Parathyroid adenoma (tissue), 2 donors: ENCODE measurements at regions not wholly inside any gene's neighbourhood (a gene's known extent, or its start where the extent isn't known, plus 50 kb on each side); places are given as distances from the start of the nearest gene placed in this dataset.

Experiments
- H2AFZ ChIP-seq: fragments of 300-600 bp; sonication (generic); one replicate; pipeline ENCODE4 v1.7.0; 2017; ENCODE audit warnings: antibody characterized with exemption, mild to moderate bottlenecking
- H3K27ac ChIP-seq: fragments of 300-600 bp; sonication (generic); one replicate; pipeline ENCODE4 v1.7.0; 2017
- H3K27me3 ChIP-seq: fragments of 300-600 bp; sonication (generic); one replicate; pipeline ENCODE4 v1.7.0; 2017; ENCODE audit warnings: low read length; ENCODE audit not compliant: control insufficient read depth, insufficient read depth
- H3K36me3 ChIP-seq: fragments of 300-600 bp; sonication (generic); one replicate; pipeline ENCODE4 v1.7.0; 2017; ENCODE audit warnings: low read length; ENCODE audit not compliant: control insufficient read depth, insufficient read depth
- H3K4me1 ChIP-seq: fragments of 300-600 bp; sonication (generic); one replicate; pipeline ENCODE4 v1.7.0; 2017; ENCODE audit warnings: control low read depth
- H3K4me2 ChIP-seq: fragments of 300-600 bp; sonication (generic); one replicate; pipeline ENCODE4 v1.7.0; 2017; ENCODE audit warnings: low read length
- H3K4me3 ChIP-seq: fragments of 300-600 bp; sonication (generic); one replicate; pipeline ENCODE4 v1.7.0; 2017; ENCODE audit warnings: low read depth, low read length
- H3K79me2 ChIP-seq: fragments of 300-600 bp; sonication (generic); one replicate; pipeline ENCODE4 v1.7.0; 2017; ENCODE audit warnings: control low read depth
- H3K9ac ChIP-seq: fragments of 300-600 bp; sonication (generic); one replicate; pipeline ENCODE4 v1.7.0; 2017; ENCODE audit warnings: mild to moderate bottlenecking
- H3K9me3 ChIP-seq: fragments of 300-600 bp; sonication (generic); one replicate; pipeline ENCODE4 v1.7.0; 2017; ENCODE audit warnings: low read length; ENCODE audit not compliant: control insufficient read depth
- TF ChIP-seq, protein P1 (sequence below): fragments of 300-600 bp; sonication (generic); IDR thresholded peaks from one replicate; pipeline ENCODE4 v1.7.0; 2017; ENCODE audit warnings: antibody characterized with exemption, mild to moderate bottlenecking
- donor health status: primary hyperparathyroidism.

DNA sequence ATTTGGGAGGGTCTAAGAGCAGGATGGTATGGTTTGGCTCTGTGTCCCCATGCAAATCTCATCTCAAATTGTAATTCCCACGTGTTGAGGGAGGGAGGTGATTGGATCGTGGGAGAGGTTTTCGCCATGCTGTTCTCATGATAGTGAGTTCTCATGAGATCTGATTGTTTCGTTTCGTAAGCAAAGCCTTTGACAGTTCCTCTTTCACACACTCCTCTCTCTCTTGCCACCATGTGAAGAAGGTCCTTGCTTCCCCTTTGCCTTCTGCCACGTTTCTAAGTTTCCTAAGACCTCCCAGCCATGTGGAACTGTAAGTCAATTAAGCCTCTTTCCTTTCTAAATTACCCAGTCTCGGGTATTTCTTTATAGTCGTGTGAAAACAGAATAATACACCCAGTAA lies 553.7 kb downstream of the TAFA4 start:
- H2AFZ ChIP-seq = no peak overlapping the region
- H3K9me3 ChIP-seq = no peaks in the 10 kb centered on the region
- no peak overlapping the region for H3K27ac ChIP-seq
- TF ChIP-seq, protein P1, sequence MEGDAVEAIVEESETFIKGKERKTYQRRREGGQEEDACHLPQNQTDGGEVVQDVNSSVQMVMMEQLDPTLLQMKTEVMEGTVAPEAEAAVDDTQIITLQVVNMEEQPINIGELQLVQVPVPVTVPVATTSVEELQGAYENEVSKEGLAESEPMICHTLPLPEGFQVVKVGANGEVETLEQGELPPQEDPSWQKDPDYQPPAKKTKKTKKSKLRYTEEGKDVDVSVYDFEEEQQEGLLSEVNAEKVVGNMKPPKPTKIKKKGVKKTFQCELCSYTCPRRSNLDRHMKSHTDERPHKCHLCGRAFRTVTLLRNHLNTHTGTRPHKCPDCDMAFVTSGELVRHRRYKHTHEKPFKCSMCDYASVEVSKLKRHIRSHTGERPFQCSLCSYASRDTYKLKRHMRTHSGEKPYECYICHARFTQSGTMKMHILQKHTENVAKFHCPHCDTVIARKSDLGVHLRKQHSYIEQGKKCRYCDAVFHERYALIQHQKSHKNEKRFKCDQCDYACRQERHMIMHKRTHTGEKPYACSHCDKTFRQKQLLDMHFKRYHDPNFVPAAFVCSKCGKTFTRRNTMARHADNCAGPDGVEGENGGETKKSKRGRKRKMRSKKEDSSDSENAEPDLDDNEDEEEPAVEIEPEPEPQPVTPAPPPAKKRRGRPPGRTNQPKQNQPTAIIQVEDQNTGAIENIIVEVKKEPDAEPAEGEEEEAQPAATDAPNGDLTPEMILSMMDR = no peak
- H3K4me2 ChIP-seq = no peak overlapping the region
- no peaks in the 10 kb centered on the region for H3K27me3 ChIP-seq
- H3K9ac ChIP-seq = no peak overlapping the region
- H3K4me3 ChIP-seq = no peak overlapping the region
- H3K4me1 ChIP-seq = no peaks in the 10 kb centered on the region
- H3K79me2 ChIP-seq = no peaks in the 10 kb centered on the region
- H3K36me3 ChIP-seq = no peaks in the 10 kb centered on the region

DNA sequence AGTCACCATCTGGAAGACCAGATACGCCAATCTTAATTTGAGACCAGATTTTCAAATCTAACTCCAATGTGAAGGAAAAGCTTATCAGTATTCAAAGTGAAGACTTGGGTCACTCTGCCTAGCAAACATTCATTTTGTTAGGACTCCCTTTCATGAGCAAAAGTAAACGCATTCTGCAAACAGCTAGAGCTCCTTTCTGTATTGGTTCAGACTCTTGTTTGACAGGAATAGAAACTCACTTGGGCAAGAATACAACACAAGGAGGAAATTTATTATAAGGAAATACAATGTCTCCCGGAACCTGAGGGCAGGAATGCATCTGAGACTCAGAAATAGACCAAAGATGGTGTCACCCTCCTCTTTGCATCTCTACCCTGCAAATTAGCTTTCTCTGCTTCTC lies 558.6 kb downstream of the TAFA4 start:
- H3K27ac ChIP-seq = no peak overlapping the region
- H3K9ac ChIP-seq = no peak overlapping the region
- no peaks in the 10 kb centered on the region for H3K27me3 ChIP-seq
- TF ChIP-seq, protein P1 = no peak
- no peaks in the 10 kb centered on the region for H3K4me1 ChIP-seq
- no peaks in the 10 kb centered on the region for H3K79me2 ChIP-seq
- no peak overlapping the region for H3K4me2 ChIP-seq
- H2AFZ ChIP-seq = no peak overlapping the region
- no peak overlapping the region for H3K4me3 ChIP-seq
- H3K36me3 ChIP-seq = no peaks in the 10 kb centered on the region
- no peaks in the 10 kb centered on the region for H3K9me3 ChIP-seq

- H3K36me3 ChIP-seq = no peaks in the 10 kb centered on the region
- no peak overlapping the region for H2AFZ ChIP-seq
- TF ChIP-seq, protein P1 = no peak
- H3K4me2 ChIP-seq = no peak overlapping the region
- no peaks in the 10 kb centered on the region for H3K79me2 ChIP-seq
- H3K9ac ChIP-seq = no peak overlapping the region
- no peaks in the 10 kb centered on the region for H3K4me1 ChIP-seq
- H3K27ac ChIP-seq = no peak overlapping the region
- no peak overlapping the region for H3K4me3 ChIP-seq
- H3K27me3 ChIP-seq = no peaks in the 10 kb centered on the region
- no peaks in the 10 kb centered on the region for H3K9me3 ChIP-seq
Observed at GRCh38 chr3:68363796-68364195, 568.6 kb downstream of the TAFA4 start.

DNA sequence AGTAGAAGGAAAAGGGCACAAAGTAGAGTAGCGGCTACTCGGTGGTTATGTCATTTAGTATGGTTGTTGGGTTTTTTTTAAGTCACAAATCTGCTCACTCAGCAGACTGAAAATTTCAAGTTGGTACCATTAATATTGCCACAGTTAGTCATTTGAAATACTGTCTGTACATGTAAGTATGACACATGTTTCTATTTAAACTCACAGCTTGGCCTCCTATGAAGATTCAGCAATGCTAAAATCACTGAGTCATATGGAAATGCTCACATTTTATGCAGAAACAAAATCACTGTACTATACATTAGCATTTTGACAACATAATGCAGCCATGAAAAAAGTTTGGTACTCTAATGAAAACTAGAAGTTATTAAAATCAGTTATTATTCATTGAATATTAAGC lies 571.9 kb downstream of the TAFA4 start:
- no peak overlapping the region for H3K4me3 ChIP-seq
- no peaks in the 10 kb centered on the region for H3K36me3 ChIP-seq
- H3K9ac ChIP-seq = no peak overlapping the region
- H3K27ac ChIP-seq = no peak overlapping the region
- TF ChIP-seq, protein P1 = no peak
- no peaks in the 10 kb centered on the region for H3K9me3 ChIP-seq
- no peaks in the 10 kb centered on the region for H3K4me1 ChIP-seq
- H3K4me2 ChIP-seq = no peak overlapping the region
- no peaks in the 10 kb centered on the region for H3K79me2 ChIP-seq
- no peak overlapping the region for H2AFZ ChIP-seq
- no peaks in the 10 kb centered on the region for H3K27me3 ChIP-seq

DNA sequence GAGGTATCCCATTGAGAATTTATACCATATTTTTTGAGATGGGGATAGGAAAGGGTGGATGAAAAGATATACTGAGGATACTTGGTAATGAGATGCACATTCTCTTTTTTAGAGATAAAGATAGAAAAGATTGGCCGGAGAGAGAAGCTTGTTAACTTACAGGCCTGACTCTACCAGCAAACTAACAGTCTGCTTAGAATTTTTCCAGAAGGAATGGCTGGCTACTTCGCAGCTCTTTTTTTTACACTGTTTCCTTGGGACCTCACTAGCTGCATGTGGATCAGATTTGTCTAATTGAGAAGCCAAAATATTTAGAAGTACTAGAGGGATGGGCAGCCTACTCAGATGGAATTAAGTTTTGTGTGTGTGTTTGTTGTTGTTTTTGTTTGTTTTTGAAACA lies 586.6 kb downstream of the TAFA4 start:
- TF ChIP-seq, protein P1 = no peak

More for the DNA sequence above, 586.6 kb downstream of the TAFA4 start:
- no peak overlapping the region for H3K4me3 ChIP-seq
- H3K9me3 ChIP-seq = no peaks in the 10 kb centered on the region
- H2AFZ ChIP-seq = no peak overlapping the region
- H3K9ac ChIP-seq = no peak overlapping the region
- H3K27ac ChIP-seq = no peak overlapping the region
- no peaks in the 10 kb centered on the region for H3K79me2 ChIP-seq
- H3K36me3 ChIP-seq = no peaks in the 10 kb centered on the region
- H3K27me3 ChIP-seq = no peaks in the 10 kb centered on the region
- no peaks in the 10 kb centered on the region for H3K4me1 ChIP-seq
- no peak overlapping the region for H3K4me2 ChIP-seq
